ENCODE measurements at regions not wholly inside any gene's neighbourhood (a gene's known extent, or its start where the extent isn't known, plus 50 kb on each side); places are given as distances from the start of the nearest gene placed in this dataset.

- TF ChIP-seq, protein P1, sequence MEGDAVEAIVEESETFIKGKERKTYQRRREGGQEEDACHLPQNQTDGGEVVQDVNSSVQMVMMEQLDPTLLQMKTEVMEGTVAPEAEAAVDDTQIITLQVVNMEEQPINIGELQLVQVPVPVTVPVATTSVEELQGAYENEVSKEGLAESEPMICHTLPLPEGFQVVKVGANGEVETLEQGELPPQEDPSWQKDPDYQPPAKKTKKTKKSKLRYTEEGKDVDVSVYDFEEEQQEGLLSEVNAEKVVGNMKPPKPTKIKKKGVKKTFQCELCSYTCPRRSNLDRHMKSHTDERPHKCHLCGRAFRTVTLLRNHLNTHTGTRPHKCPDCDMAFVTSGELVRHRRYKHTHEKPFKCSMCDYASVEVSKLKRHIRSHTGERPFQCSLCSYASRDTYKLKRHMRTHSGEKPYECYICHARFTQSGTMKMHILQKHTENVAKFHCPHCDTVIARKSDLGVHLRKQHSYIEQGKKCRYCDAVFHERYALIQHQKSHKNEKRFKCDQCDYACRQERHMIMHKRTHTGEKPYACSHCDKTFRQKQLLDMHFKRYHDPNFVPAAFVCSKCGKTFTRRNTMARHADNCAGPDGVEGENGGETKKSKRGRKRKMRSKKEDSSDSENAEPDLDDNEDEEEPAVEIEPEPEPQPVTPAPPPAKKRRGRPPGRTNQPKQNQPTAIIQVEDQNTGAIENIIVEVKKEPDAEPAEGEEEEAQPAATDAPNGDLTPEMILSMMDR (IDR thresholded peaks at IDR 0.05) = no peak
- TF ChIP-seq POLR2A (IDR thresholded peaks at IDR 0.05) (no peak), POLR2AphosphoS5 (IDR thresholded peaks at IDR 0.05; ENCODE audit: insufficient read depth in 1 of 2, low read depth in 1 of 2) (no peak)
Measured at GRCh38 chr1:58288624-58289142, 257.8 kb downstream of the OMA1 start.

All from vagina (tissue), 2 donors.